Vagina (tissue), 2 donors: ENCODE measurements at regions not wholly inside any gene's neighbourhood (a gene's known extent, or its start where the extent isn't known, plus 50 kb on each side); places are given as distances from the start of the nearest gene placed in this dataset.

Experiments used
- DNase-seq, 2 donors: peaks; one replicate each; pipeline ENCODE4 v3.0.0-alpha.2; 2017; ENCODE audit errors: extremely low spot score in 2 of 2
- H3K27ac ChIP-seq: fragments of 200-600 bp; sonication (generic); one replicate; pipeline ENCODE4 v1.5.1; 2019
- H3K27me3 ChIP-seq: fragments of 200-600 bp; sonication (generic); one replicate; pipeline ENCODE4 v1.5.1; 2019
- H3K36me3 ChIP-seq, 2 donors: fragments of 200-600 bp; sonication (generic); one replicate each; pipeline ENCODE4 v1.5.1; 2017 to 2019
- H3K4me1 ChIP-seq: fragments of 200-600 bp; sonication (generic); one replicate; pipeline ENCODE4 v1.5.1; 2019
- H3K4me3 ChIP-seq, 2 donors: fragments of 200-600 bp; sonication (generic); 1 replicate in 1 of 2; 2 replicates in 1 of 2; pipeline ENCODE4 v1.5.1; 2016 to 2019
- H3K9me3 ChIP-seq: fragments of 200-600 bp; sonication (generic); one replicate; pipeline ENCODE4 v1.5.1; 2019
- CTCF ChIP-seq, 3 experiments: fragments of 450-650 bp in 2 of 3; fragments of 200-600 bp in 1 of 3; sonication (generic) in 1 of 3; IDR thresholded peaks; one replicate each; pipeline ENCODE4 v1.5.1; 2017 to 2019; ENCODE audit warnings: antibody characterized with exemption in 3 of 3, mild to moderate bottlenecking in 2 of 3, moderate library complexity in 2 of 3
- POLR2A ChIP-seq, 2 donors: fragments of 450-650 bp; IDR thresholded peaks; one replicate each; pipeline ENCODE4 v1.6.1; 2017; ENCODE audit warnings: antibody characterized with exemption in 2 of 2, mild to moderate bottlenecking in 2 of 2, moderate library complexity in 2 of 2
- POLR2AphosphoS5 ChIP-seq, 2 donors: sonication (generic); formaldehyde crosslinking; IDR thresholded peaks; one replicate each; pipeline ENCODE4 v1.9.0; 2017; ENCODE audit warnings: antibody characterized with exemption in 2 of 2, mild to moderate bottlenecking in 2 of 2, low read depth in 1 of 2; ENCODE audit not compliant: insufficient read depth in 1 of 2
- intact Hi-C: fragments of 100-400 bp; cut with DNase I; formaldehyde crosslinking; loops from one replicate; pipeline ENCODE4 v1.15.1; 2023

GRCh38 chr1:173418107-173418985 is 58.8 kb upstream of the PRDX6 start:
- Histone ChIP-seq H3K9me3 (no peaks in the 10 kb centered on the region), H3K4me3 (no peak overlapping the region), H3K27ac (no peak overlapping the region), H3K36me3 (no peaks in the 10 kb centered on the region), H3K4me1 (peaks cover 12% of the 10 kb centered on the region), H3K27me3 (no peaks in the 10 kb centered on the region)
- intact Hi-C loops: no loop called here
- DNase-seq: no peak
- TF ChIP-seq POLR2A (IDR thresholded peaks at IDR 0.05): no peak
- TF ChIP-seq CTCF (IDR thresholded peaks at IDR 0.05): no peak
- TF ChIP-seq POLR2AphosphoS5 (IDR thresholded peaks at IDR 0.05; ENCODE audit: insufficient read depth in 1 of 2, low read depth in 1 of 2): no peak

- Histone ChIP-seq H3K4me3 (no peak overlapping the region), H3K36me3 (no peaks in the 10 kb centered on the region), H3K9me3 (no peaks in the 10 kb centered on the region), H3K27ac (no peak overlapping the region), H3K4me1 (peaks cover 12% of the 10 kb centered on the region), H3K27me3 (no peaks in the 10 kb centered on the region)
- intact Hi-C loops: loop anchor here (10.0 kb wide), 1 partner anchor 404 kb away; the partner anchor contains the start of genes CENPL and DARS2
- DNase-seq: no peak
- peak; percentile 70 to 79 (median 78) for TF ChIP-seq CTCF (IDR thresholded peaks at IDR 0.05)
- TF ChIP-seq POLR2AphosphoS5 (IDR thresholded peaks at IDR 0.05; ENCODE audit: insufficient read depth in 1 of 2, low read depth in 1 of 2): peak in 1 of 2 donors; percentile 73
- no peak for TF ChIP-seq POLR2A (IDR thresholded peaks at IDR 0.05)
Measured at GRCh38 chr1:173420330-173420806, 56.8 kb upstream of the PRDX6 start.

GRCh38 chr1:173421286-173421685 is 55.8 kb upstream of the PRDX6 start:
- Histone ChIP-seq H3K9me3 (no peaks in the 10 kb centered on the region), H3K4me3 (no peak overlapping the region), H3K27ac (no peak overlapping the region), H3K27me3 (no peaks in the 10 kb centered on the region), H3K4me1 (peaks cover 12% of the 10 kb centered on the region), H3K36me3 (no peaks in the 10 kb centered on the region)
- TF ChIP-seq CTCF (IDR thresholded peaks at IDR 0.05) (no peak), POLR2AphosphoS5 (IDR thresholded peaks at IDR 0.05; ENCODE audit: insufficient read depth in 1 of 2, low read depth in 1 of 2) (no peak), POLR2A (IDR thresholded peaks at IDR 0.05) (no peak)
- DNase-seq: no peak
- intact Hi-C loops: loop anchor here (10.0 kb wide), 1 partner anchor 404 kb away; the partner anchor contains the start of genes CENPL and DARS2

GRCh38 chr1:173421789-173422188 is 55.3 kb upstream of the PRDX6 start:
- TF ChIP-seq POLR2AphosphoS5 (IDR thresholded peaks at IDR 0.05; ENCODE audit: insufficient read depth in 1 of 2, low read depth in 1 of 2): no peak
- no peak for TF ChIP-seq POLR2A (IDR thresholded peaks at IDR 0.05)
- TF ChIP-seq CTCF (IDR thresholded peaks at IDR 0.05): no peak
- Histone ChIP-seq H3K36me3 (no peaks in the 10 kb centered on the region), H3K27me3 (no peaks in the 10 kb centered on the region), H3K9me3 (no peaks in the 10 kb centered on the region), H3K4me3 (no peak overlapping the region), H3K27ac (no peak overlapping the region), H3K4me1 (peaks cover 12% of the 10 kb centered on the region)
- no peak for DNase-seq
- intact Hi-C loops: loop anchor here (10.0 kb wide), 1 partner anchor 403 kb away; the partner anchor contains the start of genes CENPL and DARS2
